ENCODE measurements at regions not wholly inside any gene's neighbourhood (a gene's known extent, or its start where the extent isn't known, plus 50 kb on each side); places are given as distances from the start of the nearest gene placed in this dataset.

GRCh38 chr12:126688556-126688955 lies 1578.4 kb upstream of the TMEM132C start:
- H3K36me3 ChIP-seq (ENCODE audit: low read depth, low read length), result no peaks in the 10 kb centered on the region
- no peaks in the 10 kb centered on the region for H4K20me1 ChIP-seq (ENCODE audit: low read length)
- H3K9ac ChIP-seq (ENCODE audit: low read length), result no peak overlapping the region
- no TSS peak for BruUV-seq (replicated peaks)
- no peak overlapping the region for H3K4me2 ChIP-seq (ENCODE audit: low read length)
- H3K4me1 ChIP-seq (ENCODE audit: insufficient read depth, low read length), result no peaks in the 10 kb centered on the region
- POLR2A ChIA-PET (ENCODE audit: unreplicated experiment), result no interaction called here
- CTCF ChIA-PET, result no interaction called here
- no peaks in the 10 kb centered on the region for H3K9me2 ChIP-seq (replicated peaks; ENCODE audit: low read length)
- no peak for TF ChIP-seq EZH2phosphoT487 (IDR thresholded peaks at IDR 0.05; ENCODE audit: borderline replicate concordance, low read length)
- no peak for TF ChIP-seq EZH2 (IDR thresholded peaks at IDR 0.05; ENCODE audit: low read length, unreplicated experiment)
- no peak for TF ChIP-seq CTCF (conservative IDR thresholded peaks at IDR 0.05; ENCODE audit: low read depth, low read length)
- no peak overlapping the region for H3K27ac ChIP-seq (ENCODE audit: low read length)
- no peaks in the 10 kb centered on the region for H3F3A ChIP-seq (ENCODE audit: low read length, unreplicated experiment)
- H3K4me3 ChIP-seq (ENCODE audit: low read length), result no peak overlapping the region
- no peak overlapping the region for H2AFZ ChIP-seq (ENCODE audit: low read length)
- H3K27me3 ChIP-seq (ENCODE audit: low read length), result peaks cover 18% of the 10 kb centered on the region; the same call in 1 of the 2 replicates
- no peaks in the 10 kb centered on the region for H3K79me2 ChIP-seq (ENCODE audit: low read length)
- ATAC-seq (no peak), DNase-seq (no peak)
- no peaks in the 10 kb centered on the region for H3K9me3 ChIP-seq (ENCODE audit: low read length)
- intact Hi-C loops (cut with micrococcal nuclease), result no loop called here

- intact Hi-C loops (cut with micrococcal nuclease), result no loop called here
- TF ChIP-seq CTCF (conservative IDR thresholded peaks at IDR 0.05; ENCODE audit: low read depth, low read length) (no peak), EZH2 (IDR thresholded peaks at IDR 0.05; ENCODE audit: low read length, unreplicated experiment) (no peak), EZH2phosphoT487 (IDR thresholded peaks at IDR 0.05; ENCODE audit: borderline replicate concordance, low read length) (no peak)
- H3K4me2 ChIP-seq (ENCODE audit: low read length), result no peak overlapping the region
- H3K9ac ChIP-seq (ENCODE audit: low read length), result no peak overlapping the region
- no TSS peak for BruUV-seq (replicated peaks)
- H4K20me1 ChIP-seq (ENCODE audit: low read length), result no peaks in the 10 kb centered on the region
- H3K27me3 ChIP-seq (ENCODE audit: low read length), result peaks cover 21% of the 10 kb centered on the region
- DNase-seq (no peak), ATAC-seq (no peak)
- no peaks in the 10 kb centered on the region for H3F3A ChIP-seq (ENCODE audit: low read length, unreplicated experiment)
- no peak overlapping the region for H3K4me3 ChIP-seq (ENCODE audit: low read length)
- no peaks in the 10 kb centered on the region for H3K79me2 ChIP-seq (ENCODE audit: low read length)
- peaks cover 4% of the 10 kb centered on the region; the same call in 1 of the 2 replicates for H3K9me2 ChIP-seq (replicated peaks; ENCODE audit: low read length)
- no peak overlapping the region for H3K27ac ChIP-seq (ENCODE audit: low read length)
- POLR2A ChIA-PET (ENCODE audit: unreplicated experiment), result no interaction called here
- CTCF ChIA-PET, result no interaction called here
- no peaks in the 10 kb centered on the region for H3K4me1 ChIP-seq (ENCODE audit: insufficient read depth, low read length)
- H2AFZ ChIP-seq (ENCODE audit: low read length), result no peak overlapping the region
- H3K9me3 ChIP-seq (ENCODE audit: low read length), result no peaks in the 10 kb centered on the region
- no peaks in the 10 kb centered on the region for H3K36me3 ChIP-seq (ENCODE audit: low read depth, low read length)
Measured at GRCh38 chr12:126700096-126700495, 1566.9 kb upstream of the TMEM132C start.

DNA sequence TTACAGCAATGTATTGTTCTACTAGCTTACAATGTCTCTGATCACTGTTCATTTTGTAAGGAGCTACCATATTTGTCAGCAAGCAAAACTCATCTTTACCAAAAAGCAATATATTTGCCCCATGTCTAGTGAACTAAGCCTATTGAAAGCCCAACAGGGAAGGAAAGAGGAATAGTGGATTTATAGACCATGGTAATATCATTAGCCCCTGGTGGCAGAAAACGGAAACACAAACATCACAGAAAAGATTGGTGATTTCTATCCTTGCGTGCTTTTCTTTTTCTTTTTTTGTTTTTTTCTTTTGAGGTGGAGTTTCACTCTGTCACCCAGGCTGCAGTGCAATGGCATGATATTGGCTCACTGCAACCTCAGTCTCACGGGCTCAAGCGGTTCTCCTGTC lies 1562.4 kb upstream of the TMEM132C start:
- no TSS peak for BruUV-seq (replicated peaks)
- Histone ChIP-seq H3F3A (ENCODE audit: low read length, unreplicated experiment) (no peaks in the 10 kb centered on the region), H3K27ac (ENCODE audit: low read length) (no peak overlapping the region), H3K9me2 (replicated peaks; ENCODE audit: low read length) (peaks cover 4% of the 10 kb centered on the region; the same call in 1 of the 2 replicates), H3K36me3 (ENCODE audit: low read depth, low read length) (no peaks in the 10 kb centered on the region), H2AFZ (ENCODE audit: low read length) (no peak overlapping the region), H4K20me1 (ENCODE audit: low read length) (no peaks in the 10 kb centered on the region), H3K9ac (ENCODE audit: low read length) (no peak overlapping the region), H3K79me2 (ENCODE audit: low read length) (no peaks in the 10 kb centered on the region), H3K4me1 (ENCODE audit: insufficient read depth, low read length) (no peaks in the 10 kb centered on the region), H3K4me3 (ENCODE audit: low read length) (no peak overlapping the region), H3K4me2 (ENCODE audit: low read length) (no peak overlapping the region), H3K9me3 (ENCODE audit: low read length) (no peaks in the 10 kb centered on the region), H3K27me3 (ENCODE audit: low read length) (peaks cover 34% of the 10 kb centered on the region)
- ATAC-seq (no peak), DNase-seq (peak; percentile 11)
- POLR2A ChIA-PET (ENCODE audit: unreplicated experiment), result no interaction called here
- intact Hi-C loops (cut with micrococcal nuclease), result no loop called here
- TF ChIP-seq EZH2 (IDR thresholded peaks at IDR 0.05; ENCODE audit: low read length, unreplicated experiment) (no peak), EZH2phosphoT487 (IDR thresholded peaks at IDR 0.05; ENCODE audit: borderline replicate concordance, low read length) (no peak), CTCF (conservative IDR thresholded peaks at IDR 0.05; ENCODE audit: low read depth, low read length) (peak; percentile 50; the same call in 1 of the 2 replicates)
- CTCF ChIA-PET, result no interaction called here

Measured in PC-3 (cell line).